GM12875 (cell line): ENCODE measurements at regions not wholly inside any gene's neighbourhood (a gene's known extent, or its start where the extent isn't known, plus 50 kb on each side); places are given as distances from the start of the nearest gene placed in this dataset.

Source experiments
- H3K4me3 ChIP-seq: one replicate; pipeline ENCODE4 v1.5.1; 2011; ENCODE audit warnings: low read depth, low read length, control low read depth
- TF ChIP-seq, protein P1 (sequence below): IDR thresholded peaks from 2 replicates; pipeline ENCODE4 v1.5.1; 2011; ENCODE audit warnings: low read depth, mild to moderate bottlenecking, control low read depth, inconsistent platforms, low read length, moderate library complexity, borderline replicate concordance; ENCODE audit not compliant: insufficient read depth

DNA sequence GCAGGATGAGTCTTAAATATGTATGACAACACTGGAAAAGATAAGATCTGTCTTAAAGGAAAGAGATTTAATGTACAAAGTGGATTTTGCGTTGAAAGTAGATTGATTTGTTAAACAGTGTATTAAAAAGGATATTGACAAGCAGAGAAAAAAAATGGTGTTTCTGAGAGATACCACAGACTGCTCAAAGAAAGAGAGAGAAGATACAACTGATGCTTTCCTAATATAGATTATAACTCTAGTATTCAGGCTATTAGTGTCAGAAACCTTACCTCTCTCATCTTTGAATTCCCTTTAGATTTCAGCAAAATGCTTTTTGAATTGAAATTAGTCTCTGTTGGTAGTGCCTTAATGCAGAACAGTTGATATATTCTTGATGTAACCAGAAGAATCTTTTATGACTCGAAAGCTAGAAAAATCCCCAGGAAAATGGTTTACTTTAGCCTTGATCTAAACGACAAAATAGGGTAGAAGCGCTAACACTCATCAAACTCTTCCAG lies 550.7 kb downstream of the INHBA start:
- TF ChIP-seq, protein P1, sequence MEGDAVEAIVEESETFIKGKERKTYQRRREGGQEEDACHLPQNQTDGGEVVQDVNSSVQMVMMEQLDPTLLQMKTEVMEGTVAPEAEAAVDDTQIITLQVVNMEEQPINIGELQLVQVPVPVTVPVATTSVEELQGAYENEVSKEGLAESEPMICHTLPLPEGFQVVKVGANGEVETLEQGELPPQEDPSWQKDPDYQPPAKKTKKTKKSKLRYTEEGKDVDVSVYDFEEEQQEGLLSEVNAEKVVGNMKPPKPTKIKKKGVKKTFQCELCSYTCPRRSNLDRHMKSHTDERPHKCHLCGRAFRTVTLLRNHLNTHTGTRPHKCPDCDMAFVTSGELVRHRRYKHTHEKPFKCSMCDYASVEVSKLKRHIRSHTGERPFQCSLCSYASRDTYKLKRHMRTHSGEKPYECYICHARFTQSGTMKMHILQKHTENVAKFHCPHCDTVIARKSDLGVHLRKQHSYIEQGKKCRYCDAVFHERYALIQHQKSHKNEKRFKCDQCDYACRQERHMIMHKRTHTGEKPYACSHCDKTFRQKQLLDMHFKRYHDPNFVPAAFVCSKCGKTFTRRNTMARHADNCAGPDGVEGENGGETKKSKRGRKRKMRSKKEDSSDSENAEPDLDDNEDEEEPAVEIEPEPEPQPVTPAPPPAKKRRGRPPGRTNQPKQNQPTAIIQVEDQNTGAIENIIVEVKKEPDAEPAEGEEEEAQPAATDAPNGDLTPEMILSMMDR, result no peak

DNA sequence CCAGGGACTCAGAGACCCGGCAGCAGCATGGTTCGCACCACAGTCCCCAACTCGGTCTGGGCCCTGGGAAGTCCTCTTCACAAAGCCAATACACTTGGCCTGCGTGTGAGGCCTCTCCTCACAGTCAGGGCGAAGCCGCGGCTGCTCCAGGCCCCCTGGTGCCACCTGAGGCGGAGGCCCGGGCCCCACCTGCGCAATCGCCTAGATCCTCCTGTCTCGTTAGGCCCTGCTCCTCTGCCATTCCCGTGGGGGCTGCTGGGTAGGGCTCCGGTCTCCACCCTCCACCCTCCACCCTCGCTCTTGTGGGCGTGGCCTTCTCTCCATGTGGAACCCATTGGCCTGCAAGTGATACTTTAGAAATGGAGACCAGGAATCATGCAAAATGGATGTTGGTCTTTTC lies 553.3 kb downstream of the INHBA start:
- H3K4me3 ChIP-seq, result no peak overlapping the region
- TF ChIP-seq, protein P1, result no peak

More for the DNA sequence above, 550.7 kb downstream of the INHBA start:
- no peak overlapping the region for H3K4me3 ChIP-seq

DNA sequence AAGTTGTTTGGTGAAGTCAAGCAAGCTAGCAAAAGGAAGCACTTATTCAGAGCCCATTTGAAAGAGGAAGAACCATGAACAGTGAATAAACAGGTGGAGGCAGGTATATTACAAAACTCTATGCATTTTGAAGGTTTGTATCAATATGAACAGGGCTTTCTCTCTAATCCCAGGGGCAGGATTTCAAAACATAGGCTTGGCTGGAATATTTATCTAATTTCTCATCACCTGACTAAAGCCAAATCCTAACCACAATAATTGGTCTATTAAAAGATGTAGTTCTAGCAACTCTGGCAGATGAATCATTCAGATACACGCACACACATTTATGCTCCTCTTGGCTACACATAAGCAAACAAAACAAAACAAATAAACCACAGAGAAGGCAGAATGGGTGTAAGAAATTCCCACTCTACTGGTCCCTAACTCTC lies 554.4 kb downstream of the INHBA start:
- no peak overlapping the region for H3K4me3 ChIP-seq
- TF ChIP-seq, protein P1, result no peak

DNA sequence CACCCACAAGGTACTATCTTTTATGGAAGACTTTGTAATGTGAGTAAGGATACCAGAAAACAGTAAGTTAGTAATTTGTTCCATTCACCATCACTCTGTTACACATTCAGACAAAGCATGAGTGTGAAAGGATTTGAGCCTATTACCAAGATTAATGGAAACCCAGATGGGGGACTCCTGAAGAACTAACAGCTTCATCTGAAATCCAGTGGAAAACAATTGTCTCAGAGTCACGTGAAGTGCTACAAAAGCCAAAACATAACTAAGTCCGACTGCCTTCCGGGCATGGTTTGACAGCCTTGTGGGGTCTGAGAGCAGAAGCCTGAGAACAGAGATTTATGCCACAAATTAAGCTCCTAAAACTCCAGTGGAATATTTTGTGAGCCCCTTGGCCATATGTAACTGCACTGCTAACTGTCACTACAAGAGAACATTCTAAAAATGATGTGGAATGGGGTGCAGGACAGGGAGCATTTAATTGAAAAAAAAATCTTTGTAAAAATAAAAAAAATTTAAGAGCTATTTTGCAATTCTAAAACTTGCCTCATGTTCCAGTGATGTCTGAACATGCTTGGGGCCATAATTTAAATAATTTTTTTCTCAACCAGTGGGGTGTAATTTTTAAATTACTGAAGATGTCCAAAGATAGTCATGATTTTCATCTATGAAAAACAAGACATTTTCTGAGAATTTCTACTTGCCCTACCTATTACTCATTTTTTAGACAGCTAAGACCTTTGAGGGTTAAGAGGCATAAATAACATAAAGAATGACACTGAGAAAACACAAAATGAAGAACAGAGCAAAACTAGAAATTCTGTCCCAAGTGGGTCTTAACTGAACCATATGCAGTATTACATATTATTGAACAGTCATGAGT lies 555.0 kb downstream of the INHBA start:
- TF ChIP-seq, protein P1, result no peak
- H3K4me3 ChIP-seq, result no peak overlapping the region

DNA sequence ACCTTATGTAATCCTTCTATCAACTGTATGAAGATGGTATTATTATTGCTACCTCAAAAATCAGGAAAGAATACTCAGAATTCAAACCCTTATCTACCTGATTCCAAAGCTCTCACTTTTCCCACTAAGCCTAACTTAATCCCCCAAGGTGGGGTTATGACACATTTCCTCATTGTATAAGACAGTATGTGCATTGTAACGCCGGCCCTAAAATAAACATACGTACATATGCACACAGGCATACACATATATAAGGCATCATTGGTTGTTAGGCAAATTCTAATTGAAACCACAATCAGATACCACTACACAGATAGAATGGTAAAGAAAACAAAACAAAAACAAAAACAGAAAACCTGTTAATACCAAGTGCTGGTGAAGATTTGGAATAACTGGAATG lies 556.5 kb downstream of the INHBA start:
- TF ChIP-seq, protein P1, result no peak
- no peak overlapping the region for H3K4me3 ChIP-seq

DNA sequence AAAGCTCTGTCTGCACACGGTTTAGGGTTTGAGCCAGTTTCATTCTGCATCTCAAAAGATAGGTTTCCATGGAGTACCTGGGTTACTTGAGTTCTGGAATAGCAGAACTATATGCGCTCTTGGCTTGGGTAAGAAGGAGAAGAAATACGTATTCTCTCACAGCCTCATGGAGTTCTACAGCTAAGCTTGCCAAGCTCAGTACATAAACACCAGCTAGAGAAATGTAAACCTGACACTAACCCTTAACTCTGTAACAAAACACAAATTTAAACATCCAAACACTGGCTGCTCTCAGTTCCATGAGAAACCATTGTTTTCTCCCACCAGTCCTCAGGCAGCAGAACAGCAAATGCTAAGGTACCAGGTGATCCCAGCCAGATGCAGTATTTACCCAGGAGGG lies 557.2 kb downstream of the INHBA start:
- TF ChIP-seq, protein P1, result no peak
- H3K4me3 ChIP-seq, result no peak overlapping the region
